ENCODE measurements at regions not wholly inside any gene's neighbourhood (a gene's known extent, or its start where the extent isn't known, plus 50 kb on each side); places are given as distances from the start of the nearest gene placed in this dataset.

DNA sequence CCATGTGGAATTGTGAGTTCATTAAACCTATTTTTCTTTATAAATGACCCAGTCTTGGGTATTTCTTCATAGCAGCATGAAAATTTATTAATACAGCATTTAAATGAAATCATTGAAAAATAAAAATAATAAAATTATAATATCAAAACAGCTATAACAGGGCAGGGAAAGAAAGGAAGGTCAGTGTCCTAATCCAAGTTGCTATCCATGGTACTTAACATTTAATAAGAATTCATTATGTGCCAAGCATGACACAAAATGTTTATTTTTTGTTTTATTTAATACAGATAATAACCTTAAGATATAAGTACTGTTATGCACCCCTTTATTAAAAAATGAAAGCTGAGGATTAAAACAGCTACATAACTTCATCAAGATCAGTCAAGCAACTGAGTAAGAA, 838.4 kb downstream of the RAB28 start:
- Histone ChIP-seq H3K9ac (ENCODE audit: low read length) (no peak overlapping the region), H3K9me3 (ENCODE audit: control insufficient read depth in 1 of 2, insufficient read depth in 1 of 2, low read depth in 1 of 2, low read length in 2 of 2) (no peaks in the 10 kb centered on the region), H3K27me3 (ENCODE audit: insufficient read depth, low read length) (no peaks in the 10 kb centered on the region), H3K36me3 (ENCODE audit: control insufficient read depth in 1 of 2, insufficient read depth in 2 of 2, low read length in 2 of 2) (no peaks in the 10 kb centered on the region), H3K4me1 (ENCODE audit: control insufficient read depth in 1 of 2, insufficient read depth in 2 of 2, low read length in 2 of 2) (no peaks in the 10 kb centered on the region), H3K4me3 (replicated peaks in 1 of 2; ENCODE audit: low read depth in 1 of 2, low read length in 2 of 2) (no peak overlapping the region), H4K20me1 (ENCODE audit: insufficient read depth) (no peaks in the 10 kb centered on the region), H3K79me2 (ENCODE audit: insufficient read depth, low read length) (no peaks in the 10 kb centered on the region), H3K27ac (ENCODE audit: low read depth, low read length) (no peak overlapping the region), H2AFZ (ENCODE audit: low read depth, low read length, poor library complexity, severe bottlenecking) (no peak overlapping the region), H3K9me2 (ENCODE audit: insufficient read depth) (no peaks in the 10 kb centered on the region), H3K4me2 (ENCODE audit: low read length) (no peak overlapping the region)
- no peak for TF ChIP-seq EZH2 (IDR thresholded peaks at IDR 0.05)
- TF ChIP-seq, protein P1, sequence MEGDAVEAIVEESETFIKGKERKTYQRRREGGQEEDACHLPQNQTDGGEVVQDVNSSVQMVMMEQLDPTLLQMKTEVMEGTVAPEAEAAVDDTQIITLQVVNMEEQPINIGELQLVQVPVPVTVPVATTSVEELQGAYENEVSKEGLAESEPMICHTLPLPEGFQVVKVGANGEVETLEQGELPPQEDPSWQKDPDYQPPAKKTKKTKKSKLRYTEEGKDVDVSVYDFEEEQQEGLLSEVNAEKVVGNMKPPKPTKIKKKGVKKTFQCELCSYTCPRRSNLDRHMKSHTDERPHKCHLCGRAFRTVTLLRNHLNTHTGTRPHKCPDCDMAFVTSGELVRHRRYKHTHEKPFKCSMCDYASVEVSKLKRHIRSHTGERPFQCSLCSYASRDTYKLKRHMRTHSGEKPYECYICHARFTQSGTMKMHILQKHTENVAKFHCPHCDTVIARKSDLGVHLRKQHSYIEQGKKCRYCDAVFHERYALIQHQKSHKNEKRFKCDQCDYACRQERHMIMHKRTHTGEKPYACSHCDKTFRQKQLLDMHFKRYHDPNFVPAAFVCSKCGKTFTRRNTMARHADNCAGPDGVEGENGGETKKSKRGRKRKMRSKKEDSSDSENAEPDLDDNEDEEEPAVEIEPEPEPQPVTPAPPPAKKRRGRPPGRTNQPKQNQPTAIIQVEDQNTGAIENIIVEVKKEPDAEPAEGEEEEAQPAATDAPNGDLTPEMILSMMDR (IDR thresholded peaks at IDR 0.05 in 2 of 3, conservative IDR thresholded peaks at IDR 0.05 in 1 of 3; ENCODE audit: borderline replicate concordance in 1 of 3, insufficient read depth in 1 of 3, low read depth in 2 of 3, low read length in 2 of 3), result no peak
- no peak for TF ChIP-seq YY1 (IDR thresholded peaks at IDR 0.05; ENCODE audit: extremely low read depth, insufficient replicate concordance, low read depth, low read length)
- no peak for TF ChIP-seq CEBPB (IDR thresholded peaks at IDR 0.05; ENCODE audit: low read depth)
- TF ChIP-seq, protein P2, sequence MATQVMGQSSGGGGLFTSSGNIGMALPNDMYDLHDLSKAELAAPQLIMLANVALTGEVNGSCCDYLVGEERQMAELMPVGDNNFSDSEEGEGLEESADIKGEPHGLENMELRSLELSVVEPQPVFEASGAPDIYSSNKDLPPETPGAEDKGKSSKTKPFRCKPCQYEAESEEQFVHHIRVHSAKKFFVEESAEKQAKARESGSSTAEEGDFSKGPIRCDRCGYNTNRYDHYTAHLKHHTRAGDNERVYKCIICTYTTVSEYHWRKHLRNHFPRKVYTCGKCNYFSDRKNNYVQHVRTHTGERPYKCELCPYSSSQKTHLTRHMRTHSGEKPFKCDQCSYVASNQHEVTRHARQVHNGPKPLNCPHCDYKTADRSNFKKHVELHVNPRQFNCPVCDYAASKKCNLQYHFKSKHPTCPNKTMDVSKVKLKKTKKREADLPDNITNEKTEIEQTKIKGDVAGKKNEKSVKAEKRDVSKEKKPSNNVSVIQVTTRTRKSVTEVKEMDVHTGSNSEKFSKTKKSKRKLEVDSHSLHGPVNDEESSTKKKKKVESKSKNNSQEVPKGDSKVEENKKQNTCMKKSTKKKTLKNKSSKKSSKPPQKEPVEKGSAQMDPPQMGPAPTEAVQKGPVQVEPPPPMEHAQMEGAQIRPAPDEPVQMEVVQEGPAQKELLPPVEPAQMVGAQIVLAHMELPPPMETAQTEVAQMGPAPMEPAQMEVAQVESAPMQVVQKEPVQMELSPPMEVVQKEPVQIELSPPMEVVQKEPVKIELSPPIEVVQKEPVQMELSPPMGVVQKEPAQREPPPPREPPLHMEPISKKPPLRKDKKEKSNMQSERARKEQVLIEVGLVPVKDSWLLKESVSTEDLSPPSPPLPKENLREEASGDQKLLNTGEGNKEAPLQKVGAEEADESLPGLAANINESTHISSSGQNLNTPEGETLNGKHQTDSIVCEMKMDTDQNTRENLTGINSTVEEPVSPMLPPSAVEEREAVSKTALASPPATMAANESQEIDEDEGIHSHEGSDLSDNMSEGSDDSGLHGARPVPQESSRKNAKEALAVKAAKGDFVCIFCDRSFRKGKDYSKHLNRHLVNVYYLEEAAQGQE (IDR thresholded peaks at IDR 0.05; ENCODE audit: low read depth), result peak; percentile 36
- RAD21 ChIA-PET (ENCODE audit: low non-redundant PET in 1 of 2, low total read pairs in 2 of 2, uncharacterized antibody in 2 of 2, unreplicated experiment in 2 of 2), result no interaction called here
- DNase-seq (ENCODE audit: low read depth, low spot score) (no peak), ATAC-seq (no peak)
- BruUV-seq (replicated peaks), result no TSS peak
- CTCF ChIA-PET, result no interaction called here
- POLR2A ChIA-PET, result no interaction called here
- intact Hi-C loops (cut with micrococcal nuclease), result no loop called here
